Neural crest cell (in vitro differentiated cells): ENCODE measurements at regions not wholly inside any gene's neighbourhood (a gene's known extent, or its start where the extent isn't known, plus 50 kb on each side); places are given as distances from the start of the nearest gene placed in this dataset.

Experiments
- DNase-seq: peaks from one replicate; pipeline ENCODE4 v3.0.0; 2021; ENCODE audit warnings: low read depth, mixed read lengths, low spot score
- H3K27ac Mint-ChIP-seq: one replicate; pipeline ENCODE4 v1.8.0; 2021; ENCODE audit warnings: mild to moderate bottlenecking, mixed read lengths; ENCODE audit not compliant: unreplicated experiment
- H3K27me3 Mint-ChIP-seq: 2 replicates; pipeline ENCODE4 v1.8.0; 2021; ENCODE audit warnings: low read depth, mild to moderate bottlenecking, mixed read lengths
- H3K36me3 Mint-ChIP-seq: 2 replicates; pipeline ENCODE4 v1.8.0; 2021; ENCODE audit warnings: low read depth, mild to moderate bottlenecking, mixed read lengths
- H3K4me1 Mint-ChIP-seq: 2 replicates; pipeline ENCODE4 v1.8.0; 2021; ENCODE audit warnings: mixed read lengths
- H3K4me3 Mint-ChIP-seq: one replicate; pipeline ENCODE4 v1.8.0; 2021; ENCODE audit warnings: mild to moderate bottlenecking, mixed read lengths
- H3K9me3 Mint-ChIP-seq: 2 replicates; pipeline ENCODE4 v1.8.0; 2021; ENCODE audit warnings: mixed read lengths
- CTCF ChIP-seq: fragments of 200-600 bp; sonication (generic); conservative IDR thresholded peaks from 2 replicates; pipeline ENCODE4 v1.5.0; 2021; ENCODE audit warnings: antibody characterized with exemption, mild to moderate bottlenecking

- Mint-ChIP-seq H3K27me3 (peaks cover 87% of the 10 kb centered on the region), H3K4me3 (peak overlapping the region; percentile 16), H3K4me1 (peaks cover 37% of the 10 kb centered on the region), H3K27ac (no peak overlapping the region), H3K9me3 (no peaks in the 10 kb centered on the region), H3K36me3 (no peaks in the 10 kb centered on the region)
- DNase-seq: no peak
- TF ChIP-seq CTCF: no peak
These were observed 212.2 kb upstream of the FOXF1 start for GRCh38 chr16:86297866-86298757.

DNA sequence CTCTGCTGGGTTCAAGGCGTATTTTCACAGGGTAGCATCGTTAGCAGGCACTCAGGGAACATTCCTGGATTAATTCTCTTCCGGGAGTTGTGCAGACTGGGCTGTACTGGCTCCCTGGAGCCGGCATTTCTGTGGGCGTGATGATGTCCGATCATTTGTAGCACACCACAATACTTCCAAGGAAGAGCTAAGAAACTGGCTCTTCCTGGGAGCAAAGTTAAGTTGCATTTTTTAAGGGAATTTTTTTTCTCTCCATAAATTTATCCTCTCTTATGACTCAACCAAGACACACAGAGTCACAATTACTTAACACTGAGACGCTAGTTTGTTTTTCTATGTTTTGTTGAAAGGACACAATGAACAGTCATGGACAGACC, 211.6 kb upstream of the FOXF1 start:
- no peak overlapping the region for H3K27ac Mint-ChIP-seq
- H3K4me3 Mint-ChIP-seq: peak overlapping the region; percentile 16
- no peak for TF ChIP-seq CTCF
- no peaks in the 10 kb centered on the region for H3K36me3 Mint-ChIP-seq
- H3K9me3 Mint-ChIP-seq: no peaks in the 10 kb centered on the region
- H3K27me3 Mint-ChIP-seq: peaks cover 81% of the 10 kb centered on the region
- no peak for DNase-seq
- peaks cover 37% of the 10 kb centered on the region for H3K4me1 Mint-ChIP-seq

- H3K27me3 Mint-ChIP-seq: peaks cover 76% of the 10 kb centered on the region
- peaks cover 37% of the 10 kb centered on the region for H3K4me1 Mint-ChIP-seq
- no peak overlapping the region for H3K4me3 Mint-ChIP-seq
- H3K36me3 Mint-ChIP-seq: no peaks in the 10 kb centered on the region
- H3K9me3 Mint-ChIP-seq: no peaks in the 10 kb centered on the region
- no peak overlapping the region for H3K27ac Mint-ChIP-seq
- no peak for TF ChIP-seq CTCF
- DNase-seq: no peak
These were observed 210.3 kb upstream of the FOXF1 start for GRCh38 chr16:86299882-86300610.

DNA sequence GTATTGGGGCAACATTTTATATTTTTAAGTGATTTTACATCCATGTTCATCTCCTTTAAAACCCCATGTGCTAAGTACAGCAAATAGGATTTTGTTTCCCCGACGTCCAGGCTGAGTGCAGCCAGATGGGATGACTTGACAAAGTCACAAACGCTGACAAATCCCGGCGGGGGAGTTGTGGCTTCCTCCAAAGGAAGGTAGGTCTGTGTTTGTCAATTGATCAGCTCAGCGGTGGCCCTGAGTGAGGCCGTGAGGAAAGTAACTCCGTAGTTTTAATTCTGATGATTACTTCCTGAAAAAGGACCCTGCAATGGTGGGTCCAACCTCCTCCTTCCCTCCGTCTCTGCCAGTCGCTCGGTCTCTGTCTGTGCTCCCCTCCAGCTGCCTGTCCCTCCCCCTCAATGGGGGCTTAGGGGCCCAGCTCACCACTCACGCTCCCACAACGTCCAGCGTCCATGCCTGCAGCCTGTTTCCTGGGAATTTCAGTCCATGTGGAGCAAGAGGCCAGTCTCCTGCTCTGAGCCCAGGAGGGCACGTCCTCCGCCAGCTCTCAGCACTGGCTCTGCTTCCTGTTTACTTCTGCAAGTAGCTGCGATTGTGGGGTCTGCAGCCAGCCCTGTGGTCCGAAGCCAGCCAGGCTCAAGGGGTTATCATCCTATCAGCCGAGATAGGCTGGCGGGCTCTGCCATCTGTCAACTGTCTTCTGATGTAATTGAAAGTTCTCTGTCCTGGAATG, 209.4 kb upstream of the FOXF1 start:
- H3K9me3 Mint-ChIP-seq: no peaks in the 10 kb centered on the region
- H3K4me3 Mint-ChIP-seq: peak overlapping the region; percentile 79
- no peaks in the 10 kb centered on the region for H3K36me3 Mint-ChIP-seq
- peaks cover 73% of the 10 kb centered on the region for H3K27me3 Mint-ChIP-seq
- H3K27ac Mint-ChIP-seq: peak overlapping the region; percentile 48
- DNase-seq: no peak
- no peak for TF ChIP-seq CTCF
- H3K4me1 Mint-ChIP-seq: peaks cover 37% of the 10 kb centered on the region

DNA sequence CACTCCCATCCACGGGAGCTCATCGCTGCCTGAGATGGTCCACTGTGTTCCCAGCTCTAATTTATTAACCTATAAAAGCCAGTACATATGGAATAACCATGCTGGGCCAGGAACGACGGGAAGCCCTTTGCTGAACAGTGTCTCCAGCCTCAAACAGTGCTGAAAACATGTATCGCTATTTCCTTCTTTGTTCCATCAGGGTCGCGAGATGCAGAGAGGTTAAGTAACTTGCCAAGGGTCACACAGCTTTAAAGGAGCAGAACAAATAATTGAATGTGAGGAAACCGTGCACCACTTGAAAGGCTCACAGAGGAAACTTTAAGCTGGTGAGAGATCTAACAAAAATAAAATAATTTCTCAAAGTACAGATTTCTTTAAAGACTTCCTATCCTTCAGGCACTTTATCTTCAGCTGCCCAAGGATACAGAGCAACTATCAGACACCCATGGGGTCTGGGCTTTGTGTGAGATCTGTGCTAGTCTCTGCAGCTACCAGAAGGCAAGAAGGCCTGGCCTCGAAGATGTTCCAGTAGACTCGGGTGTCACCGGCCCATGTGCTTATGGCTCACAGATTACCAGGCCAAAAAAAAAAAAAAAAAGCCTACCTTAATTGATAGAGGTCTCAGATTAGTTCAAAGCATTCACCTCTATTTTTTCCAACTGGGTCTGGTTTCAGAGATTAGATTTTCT, 207.8 kb upstream of the FOXF1 start:
- no peaks in the 10 kb centered on the region for H3K9me3 Mint-ChIP-seq
- H3K27ac Mint-ChIP-seq: no peak overlapping the region
- no peak overlapping the region for H3K4me3 Mint-ChIP-seq
- H3K4me1 Mint-ChIP-seq: peaks cover 40% of the 10 kb centered on the region
- no peak for TF ChIP-seq CTCF
- H3K27me3 Mint-ChIP-seq: peaks cover 61% of the 10 kb centered on the region
- DNase-seq: no peak
- no peaks in the 10 kb centered on the region for H3K36me3 Mint-ChIP-seq
